Breast epithelium (tissue), 4 donors: ENCODE measurements at regions not wholly inside any gene's neighbourhood (a gene's known extent, or its start where the extent isn't known, plus 50 kb on each side); places are given as distances from the start of the nearest gene placed in this dataset.

Experiments used
- DNase-seq, 2 donors: peaks; one replicate each; pipeline ENCODE4 v3.0.0-alpha.2; 2019; ENCODE audit warnings: low spot score in 2 of 2
- H3K27ac ChIP-seq, 2 donors: fragments of 200-600 bp; sonication (generic) in 1 of 2; one replicate each; pipeline ENCODE4 v1.5.1; 2016 to 2019; ENCODE audit warnings: mild to moderate bottlenecking in 1 of 2
- H3K27me3 ChIP-seq, 2 donors: fragments of 200-600 bp; sonication (generic) in 1 of 2; one replicate each; pipeline versions ENCODE4 v1.5.1 to v1.6.0; 2017 to 2019; ENCODE audit warnings: control low read depth in 1 of 2, mild to moderate bottlenecking in 1 of 2
- H3K36me3 ChIP-seq: fragments of 200-600 bp; one replicate; pipeline ENCODE4 v1.5.1; 2019
- H3K4me1 ChIP-seq, 2 donors: fragments of 200-600 bp; sonication (generic); one replicate each; pipeline ENCODE4 v1.5.1; 2016 to 2019; ENCODE audit warnings: control low read depth in 1 of 2
- H3K4me3 ChIP-seq, 3 donors: fragments of 200-600 bp; sonication (generic); 1 replicate in 2 of 3; 2 replicates in 1 of 3; pipeline ENCODE4 v1.5.1; 2016 to 2019; ENCODE audit warnings: mild to moderate bottlenecking in 3 of 3, moderate library complexity in 2 of 3
- H3K9me3 ChIP-seq, 2 donors: fragments of 200-600 bp; sonication (generic) in 1 of 2; one replicate each; pipeline ENCODE4 v1.5.1; 2016 to 2019; ENCODE audit warnings: control low read depth in 1 of 2
- CTCF ChIP-seq, 3 donors: fragments of 450-650 bp; IDR thresholded peaks; one replicate each; pipeline ENCODE4 v1.5.1; 2016 to 2017; ENCODE audit warnings: antibody characterized with exemption in 3 of 3, mild to moderate bottlenecking in 3 of 3, moderate library complexity in 3 of 3
- POLR2A ChIP-seq: fragments of 450-650 bp; IDR thresholded peaks from one replicate; pipeline ENCODE4 v1.6.1; 2016; ENCODE audit warnings: antibody characterized with exemption, mild to moderate bottlenecking, moderate library complexity
- POLR2AphosphoS5 ChIP-seq, 3 donors: sonication (generic); formaldehyde crosslinking; IDR thresholded peaks; one replicate each; pipeline ENCODE4 v1.6.1; 2017; ENCODE audit warnings: antibody characterized with exemption in 3 of 3
- intact Hi-C: fragments of 100-400 bp; cut with DNase I; formaldehyde crosslinking; loops from one replicate; pipeline ENCODE4 v1.15.1; 2023; ENCODE audit warnings: low total_unique reads

DNA sequence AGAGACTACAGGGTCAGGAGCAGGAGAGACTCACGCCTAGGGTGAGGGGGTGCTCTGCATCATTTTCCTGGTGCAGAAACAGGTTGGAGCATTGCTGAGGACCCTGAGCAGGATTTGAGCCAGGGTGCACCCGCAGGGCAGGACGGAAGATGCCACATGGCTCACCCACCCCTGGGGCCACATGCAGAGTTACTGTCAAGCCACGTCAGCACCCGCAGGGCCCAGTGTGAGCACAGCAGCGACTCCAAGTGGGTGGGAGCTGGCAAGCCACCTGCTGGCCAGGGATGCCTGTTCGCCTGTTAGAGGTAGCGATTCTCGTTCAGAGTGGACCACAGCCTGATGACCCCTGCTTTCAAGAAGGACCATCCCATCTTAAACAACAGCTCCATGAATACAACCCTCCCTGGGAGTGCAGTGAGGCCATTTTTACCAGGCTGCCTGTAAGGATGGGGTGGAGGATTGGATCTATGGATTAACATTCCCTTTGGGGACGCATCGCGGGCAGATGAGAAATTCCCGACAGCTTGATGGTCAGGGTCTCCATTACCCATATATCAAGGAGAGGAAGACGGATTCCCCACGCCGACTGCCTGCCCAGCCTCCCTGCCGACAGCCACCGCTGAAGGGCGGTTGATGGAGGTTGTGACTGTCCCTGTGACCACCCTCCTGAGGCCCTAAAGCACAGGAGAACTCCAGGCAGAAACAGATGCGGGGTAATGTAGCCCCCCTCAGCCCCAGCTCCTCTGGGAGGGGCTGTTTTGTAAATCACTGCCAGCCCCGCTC is 101.1 kb upstream of the RET start:
- intact Hi-C loops = no loop called here
- Histone ChIP-seq H3K9me3 (no peaks in the 10 kb centered on the region), H3K4me1 (no peaks in the 10 kb centered on the region), H3K27ac (no peak overlapping the region), H3K4me3 (no peak overlapping the region), H3K27me3 (no peaks in the 10 kb centered on the region), H3K36me3 (no peaks in the 10 kb centered on the region)
- TF ChIP-seq POLR2A (no peak), POLR2AphosphoS5 (IDR thresholded peaks at IDR 0.05) (no peak), CTCF (IDR thresholded peaks at IDR 0.05) (no peak)
- peak in 1 of 2 donors; percentile 31 for DNase-seq

GRCh38 chr10:42976351-42977031 is 100.4 kb upstream of the RET start:
- intact Hi-C loops = no loop called here
- no peaks in the 10 kb centered on the region for H3K36me3 ChIP-seq
- TF ChIP-seq POLR2AphosphoS5 (IDR thresholded peaks at IDR 0.05) = no peak

DNA sequence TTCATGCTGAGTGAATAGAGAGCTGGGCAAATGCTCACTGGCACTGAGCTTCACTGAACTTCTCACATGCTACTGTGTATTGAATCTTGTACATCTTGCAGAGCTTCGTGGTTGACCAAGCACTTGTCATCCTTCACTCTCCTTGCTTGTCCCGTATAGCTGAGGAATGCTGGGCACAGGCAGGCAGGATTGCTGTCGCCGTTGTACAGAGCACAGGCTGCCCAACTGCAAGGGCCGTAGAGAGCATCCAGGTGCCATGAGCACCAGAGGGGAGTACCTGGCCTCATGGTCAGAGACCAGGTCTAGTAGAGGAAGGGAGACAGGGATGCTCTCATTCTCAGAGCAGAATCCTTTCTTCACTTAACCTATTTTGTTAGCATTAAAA is 99.8 kb upstream of the RET start:
- Histone ChIP-seq H3K4me1 (no peaks in the 10 kb centered on the region), H3K4me3 (no peak overlapping the region), H3K27ac (no peak overlapping the region), H3K36me3 (no peaks in the 10 kb centered on the region), H3K9me3 (no peaks in the 10 kb centered on the region), H3K27me3 (no peaks in the 10 kb centered on the region)
- no peak for DNase-seq
- intact Hi-C loops = no loop called here
- TF ChIP-seq POLR2AphosphoS5 (IDR thresholded peaks at IDR 0.05) (no peak), CTCF (IDR thresholded peaks at IDR 0.05) (no peak), POLR2A (no peak)

More at GRCh38 chr10:42976351-42977031, 100.4 kb upstream of the RET start:
- peak in 1 of 2 donors; percentile 28 for DNase-seq
- no peaks in the 10 kb centered on the region for H3K27me3 ChIP-seq
- H3K4me3 ChIP-seq = no peak overlapping the region
- H3K4me1 ChIP-seq = no peaks in the 10 kb centered on the region
- no peak overlapping the region for H3K27ac ChIP-seq
- no peaks in the 10 kb centered on the region for H3K9me3 ChIP-seq

DNA sequence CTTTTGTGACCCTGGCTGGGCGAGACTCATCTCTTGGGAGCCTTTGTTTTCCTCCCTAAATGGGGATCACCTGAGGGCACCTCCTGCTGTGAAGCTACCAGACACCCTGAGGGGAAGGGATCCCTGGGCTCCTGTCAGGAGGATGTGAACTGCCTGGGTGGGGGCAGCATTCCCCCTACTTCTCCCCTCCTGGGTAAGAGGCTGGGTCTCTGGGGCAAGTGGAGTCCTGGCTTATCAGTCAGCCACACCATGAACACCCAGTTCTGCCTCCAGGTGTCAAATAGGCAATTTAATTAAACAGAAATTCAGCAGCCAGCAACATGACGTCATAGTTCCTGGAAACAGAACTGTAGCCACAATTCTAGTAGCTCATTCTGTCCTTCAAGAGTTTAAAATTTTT is 97.7 kb upstream of the RET start:
- DNase-seq = no peak
- TF ChIP-seq POLR2AphosphoS5 (IDR thresholded peaks at IDR 0.05) (no peak), CTCF (IDR thresholded peaks at IDR 0.05) (no peak), POLR2A (no peak)
- H3K27me3 ChIP-seq = no peaks in the 10 kb centered on the region

DNA sequence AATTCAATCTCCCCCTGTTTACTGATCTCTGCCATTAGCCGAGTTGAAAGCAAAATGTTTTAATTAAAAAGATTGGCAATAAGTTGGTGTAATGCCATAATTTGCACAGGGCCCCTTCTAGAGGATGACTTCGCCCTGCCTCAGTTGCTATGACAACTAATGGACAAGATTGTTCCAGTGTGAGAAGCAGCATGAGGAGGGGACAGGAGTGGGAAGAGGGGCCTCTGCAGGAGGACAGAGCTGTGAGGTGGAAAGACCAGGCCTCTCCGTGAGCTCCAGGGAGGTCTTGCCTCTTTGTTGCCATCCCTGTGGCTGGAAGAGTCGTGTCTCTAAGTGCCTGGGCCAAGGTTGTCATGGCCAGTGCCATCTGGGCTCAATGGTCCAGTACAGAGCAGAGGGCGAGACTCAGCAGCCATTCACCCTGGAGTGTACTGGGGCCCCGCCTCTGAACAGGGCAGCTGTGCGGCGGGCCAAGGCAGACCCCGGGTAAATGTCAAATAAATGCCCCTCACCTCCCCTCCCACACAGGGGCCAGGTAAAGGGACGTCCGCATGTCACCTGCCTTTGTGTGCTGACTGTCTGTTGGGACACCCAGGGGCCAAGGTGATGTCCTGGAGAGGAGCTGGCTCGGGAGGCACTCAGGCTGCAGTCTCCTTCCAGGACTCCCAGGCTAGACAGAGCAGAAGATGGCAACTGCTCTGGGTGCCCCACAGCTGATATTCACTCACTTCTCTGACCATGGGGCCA is 97.0 kb upstream of the RET start:
- no peaks in the 10 kb centered on the region for H3K36me3 ChIP-seq
- no peak for TF ChIP-seq POLR2AphosphoS5 (IDR thresholded peaks at IDR 0.05)
- TF ChIP-seq POLR2A = no peak
- TF ChIP-seq CTCF (IDR thresholded peaks at IDR 0.05) = no peak
- H3K27ac ChIP-seq = no peak overlapping the region
- peak in 1 of 2 donors; percentile 37 for DNase-seq
- H3K9me3 ChIP-seq = no peaks in the 10 kb centered on the region
- H3K4me3 ChIP-seq = no peak overlapping the region
- intact Hi-C loops = no loop called here
- no peaks in the 10 kb centered on the region for H3K27me3 ChIP-seq
- H3K4me1 ChIP-seq = no peaks in the 10 kb centered on the region

More for the DNA sequence above, 97.7 kb upstream of the RET start:
- H3K36me3 ChIP-seq = no peaks in the 10 kb centered on the region
- no peaks in the 10 kb centered on the region for H3K4me1 ChIP-seq
- no peak overlapping the region for H3K4me3 ChIP-seq
- intact Hi-C loops = no loop called here
- H3K27ac ChIP-seq = no peak overlapping the region
- no peaks in the 10 kb centered on the region for H3K9me3 ChIP-seq
